CD4-positive, alpha-beta memory T cell (primary cell): ENCODE measurements at regions not wholly inside any gene's neighbourhood (a gene's known extent, or its start where the extent isn't known, plus 50 kb on each side); places are given as distances from the start of the nearest gene placed in this dataset.

Experiments used
- CTCF ChIA-PET: fragments of 350-600 bp; sonication (Branson Sonifier 250); formaldehyde crosslinking; loops from one replicate; lab custom pipeline; 2021; ENCODE audit warnings: inconsistent platforms; ENCODE audit not compliant: partially characterized antibody; lab: Charles Lee
- POLR2A ChIA-PET: fragments of 350-600 bp; sonication (Branson Sonifier 250); formaldehyde crosslinking; loops from one replicate; lab custom pipeline; 2021; ENCODE audit not compliant: partially characterized antibody; lab: Charles Lee
- DNase-seq, 5 donors: peaks; one replicate each; pipeline versions ENCODE4 v3.0.0 to v3.0.0-alpha.2; 2020 to 2022; ENCODE audit warnings: mixed read lengths in 1 of 5
- H3K27ac ChIP-seq: one replicate; pipeline ENCODE4 v1.7.0; 2013; ENCODE audit warnings: low read depth, low read length
- H3K27me3 ChIP-seq: 2 replicates; pipeline ENCODE4 v1.7.0; 2013; ENCODE audit warnings: mild to moderate bottlenecking, low read length, moderate library complexity; ENCODE audit not compliant: insufficient read depth
- H3K36me3 ChIP-seq: 2 replicates; pipeline ENCODE4 v1.7.0; 2013; ENCODE audit warnings: mild to moderate bottlenecking, low read length, moderate library complexity; ENCODE audit not compliant: insufficient read depth
- H3K4me1 ChIP-seq: 2 replicates; pipeline ENCODE4 v1.7.0; 2013; ENCODE audit warnings: mild to moderate bottlenecking, low read length, moderate library complexity; ENCODE audit not compliant: insufficient read depth
- H3K4me3 ChIP-seq, 2 donors: one replicate each; pipeline ENCODE4 v1.7.0; 2013; ENCODE audit warnings: low read length in 2 of 2, mild to moderate bottlenecking in 1 of 2
- H3K9me3 ChIP-seq, 2 donors: one replicate each; pipeline ENCODE4 v1.7.0; 2013; ENCODE audit warnings: low read length in 2 of 2, control low read depth in 1 of 2; ENCODE audit not compliant: control insufficient read depth in 1 of 2
- H3K27ac Mint-ChIP-seq, 7 donors: one replicate each; pipeline ENCODE4 v1.8.0; 2020 to 2021; ENCODE audit warnings: mixed read lengths in 7 of 7, mild to moderate bottlenecking in 6 of 7, inconsistent platforms in 3 of 7, moderate library complexity in 3 of 7
- H3K27me3 Mint-ChIP-seq, 2 donors: one replicate each; pipeline ENCODE4 v1.8.0; 2020 to 2021; ENCODE audit warnings: mixed read lengths in 2 of 2
- H3K36me3 Mint-ChIP-seq, 2 donors: one replicate each; pipeline ENCODE4 v1.8.0; 2020 to 2021; ENCODE audit warnings: mixed read lengths in 2 of 2, inconsistent platforms in 1 of 2, mild to moderate bottlenecking in 1 of 2
- H3K4me1 Mint-ChIP-seq, 4 donors: one replicate each; pipeline ENCODE4 v1.8.0; 2020 to 2021; ENCODE audit warnings: mixed read lengths in 4 of 4, mild to moderate bottlenecking in 1 of 4
- H3K4me3 Mint-ChIP-seq, 8 donors: one replicate each; pipeline ENCODE4 v1.8.0; 2020 to 2021; ENCODE audit warnings: mixed read lengths in 8 of 8, mild to moderate bottlenecking in 7 of 8, moderate library complexity in 6 of 8, inconsistent platforms in 3 of 8
- H3K9me3 Mint-ChIP-seq, 8 donors: one replicate each; pipeline ENCODE4 v1.8.0; 2020 to 2021; ENCODE audit warnings: mixed read lengths in 8 of 8, mild to moderate bottlenecking in 5 of 8, inconsistent platforms in 3 of 8, moderate library complexity in 1 of 8
- intact Hi-C: fragments of 100-400 bp; cut with micrococcal nuclease; formaldehyde crosslinking; loops from one replicate; pipeline ENCODE4 v1.15.1; 2023

DNA sequence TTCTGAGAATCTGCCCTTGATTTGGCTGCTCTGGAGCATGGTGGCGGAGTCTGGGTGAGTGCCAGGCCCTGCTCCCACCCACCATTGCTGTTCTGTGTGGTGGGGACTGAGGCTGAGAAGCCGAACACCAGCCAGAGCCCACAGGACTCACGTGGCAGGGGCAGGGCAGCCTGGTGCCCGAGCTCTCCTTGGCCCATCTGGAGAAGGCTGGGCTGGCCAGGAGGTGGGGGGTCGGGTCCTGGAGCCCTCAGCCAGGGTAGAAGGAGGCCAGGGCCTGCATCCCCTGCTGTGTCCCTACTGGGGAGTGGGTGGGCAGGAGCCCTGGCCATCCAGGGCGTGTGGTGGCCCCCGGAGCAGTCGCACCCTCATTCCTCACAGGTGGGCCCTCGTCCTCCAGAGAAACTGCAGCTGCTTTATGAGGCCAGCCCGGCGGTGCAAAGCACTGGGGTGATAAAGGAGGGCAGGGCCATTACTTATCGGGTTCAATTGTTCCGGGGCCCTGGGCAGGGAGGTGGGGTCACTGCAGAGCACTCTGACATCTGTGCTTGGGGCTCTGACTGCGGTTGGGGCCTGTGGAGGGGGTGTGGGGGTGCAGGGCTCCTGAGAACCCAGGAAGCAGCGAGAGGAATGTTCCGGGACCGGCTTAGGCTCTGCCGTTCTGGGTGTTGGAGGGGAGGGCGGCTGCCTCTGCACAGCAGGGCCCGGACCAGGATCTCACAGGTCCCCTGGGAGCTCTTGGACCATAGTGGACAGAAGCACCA lies 217.5 kb upstream of the C14orf180 start:
- no peaks in the 10 kb centered on the region for H3K36me3 Mint-ChIP-seq
- H3K4me3 ChIP-seq: no peak overlapping the region
- H3K4me1 Mint-ChIP-seq: peaks cover 0 to 4% (median 0%) of the 10 kb centered on the region in 4 donors
- DNase-seq: no peak
- H3K4me3 Mint-ChIP-seq: no peak overlapping the region
- no peak overlapping the region for H3K27ac ChIP-seq
- H3K27me3 Mint-ChIP-seq: no peaks in the 10 kb centered on the region
- no peaks in the 10 kb centered on the region for H3K9me3 ChIP-seq
- intact Hi-C loops: no loop called here
- no peaks in the 10 kb centered on the region for H3K27me3 ChIP-seq
- H3K36me3 ChIP-seq: no peaks in the 10 kb centered on the region
- no peaks in the 10 kb centered on the region for H3K4me1 ChIP-seq
- ChIA-PET CTCF (no interaction called here), POLR2A (no interaction called here)
- peaks cover 0 to 6% (median 0%) of the 10 kb centered on the region in 8 donors for H3K9me3 Mint-ChIP-seq
- H3K27ac Mint-ChIP-seq: no peak overlapping the region

DNA sequence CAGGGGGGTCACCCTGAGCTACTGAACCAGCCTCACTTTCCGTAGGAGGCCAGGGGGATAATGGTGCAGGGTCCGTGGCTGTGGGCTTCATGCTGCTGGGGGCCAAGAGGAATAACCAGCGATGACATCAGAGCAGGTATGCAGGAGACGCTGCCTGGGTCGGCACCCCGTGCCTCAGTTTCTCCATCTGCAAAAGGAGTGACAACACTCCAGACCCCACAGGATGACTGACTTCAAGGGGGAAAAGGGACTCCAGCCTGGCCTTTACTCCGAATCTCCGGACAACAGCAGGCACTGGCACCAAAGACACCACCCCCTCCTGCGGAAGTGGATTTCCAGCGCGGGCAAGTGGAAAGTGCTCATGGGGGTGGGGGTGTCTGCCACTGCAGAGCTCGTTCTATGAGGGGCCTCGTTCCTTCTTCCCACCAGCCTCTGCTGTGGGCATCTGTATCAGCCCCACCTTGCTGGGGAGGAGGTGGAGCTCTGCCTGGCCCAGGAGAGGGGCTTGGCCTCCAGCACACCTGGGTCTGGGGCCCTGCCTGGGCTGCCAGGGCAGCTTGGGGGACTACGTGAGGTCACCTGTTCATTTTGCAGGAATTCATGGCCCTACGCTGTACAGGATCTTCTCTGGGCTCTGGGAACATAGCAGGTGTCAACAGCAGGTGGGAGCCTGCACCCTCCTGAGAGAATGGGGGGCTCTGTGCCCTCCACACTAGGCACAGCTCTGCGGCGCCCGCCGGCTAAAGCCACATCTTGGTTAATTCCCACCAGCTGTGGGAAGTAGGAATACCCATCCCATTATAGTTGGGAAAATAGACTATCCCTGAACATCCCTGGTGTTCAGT lies 216.6 kb upstream of the C14orf180 start:
- H3K27me3 ChIP-seq: no peaks in the 10 kb centered on the region
- no peaks in the 10 kb centered on the region for H3K36me3 ChIP-seq
- no peaks in the 10 kb centered on the region for H3K4me1 ChIP-seq
- Mint-ChIP-seq H3K4me1 (peaks cover 0 to 4% (median 0%) of the 10 kb centered on the region in 4 donors), H3K27ac (no peak overlapping the region), H3K4me3 (no peak overlapping the region), H3K36me3 (no peaks in the 10 kb centered on the region), H3K9me3 (peaks cover 0 to 6% (median 0%) of the 10 kb centered on the region in 8 donors), H3K27me3 (no peaks in the 10 kb centered on the region)
- H3K9me3 ChIP-seq: no peaks in the 10 kb centered on the region
- ChIA-PET CTCF (no interaction called here), POLR2A (no interaction called here)
- no peak overlapping the region for H3K4me3 ChIP-seq
- H3K27ac ChIP-seq: no peak overlapping the region
- no peak for DNase-seq
- intact Hi-C loops: no loop called here

GRCh38 chr14:104363891-104364760 lies 215.4 kb upstream of the C14orf180 start:
- H3K4me3 ChIP-seq: no peak overlapping the region

GRCh38 chr14:104364830-104365229 lies 214.7 kb upstream of the C14orf180 start:
- Mint-ChIP-seq H3K9me3 (peaks cover 0 to 6% (median 0%) of the 10 kb centered on the region in 8 donors), H3K4me3 (no peak overlapping the region), H3K36me3 (no peaks in the 10 kb centered on the region), H3K4me1 (peaks cover 0 to 4% (median 1%) of the 10 kb centered on the region in 4 donors), H3K27me3 (no peaks in the 10 kb centered on the region), H3K27ac (no peak overlapping the region)
- DNase-seq: no peak
- H3K4me3 ChIP-seq: no peak overlapping the region
- H3K4me1 ChIP-seq: no peaks in the 10 kb centered on the region
- no peaks in the 10 kb centered on the region for H3K27me3 ChIP-seq
- intact Hi-C loops: no loop called here
- ChIA-PET CTCF (no interaction called here), POLR2A (no interaction called here)
- H3K27ac ChIP-seq: no peak overlapping the region
- no peaks in the 10 kb centered on the region for H3K9me3 ChIP-seq
- no peaks in the 10 kb centered on the region for H3K36me3 ChIP-seq

More at GRCh38 chr14:104363891-104364760, 215.4 kb upstream of the C14orf180 start:
- H3K27me3 ChIP-seq: no peaks in the 10 kb centered on the region
- no peaks in the 10 kb centered on the region for H3K9me3 ChIP-seq
- H3K27ac ChIP-seq: no peak overlapping the region
- H3K36me3 ChIP-seq: no peaks in the 10 kb centered on the region
- Mint-ChIP-seq H3K9me3 (peaks cover 0 to 6% (median 0%) of the 10 kb centered on the region in 8 donors), H3K36me3 (no peaks in the 10 kb centered on the region), H3K4me3 (no peak overlapping the region), H3K27me3 (no peaks in the 10 kb centered on the region), H3K4me1 (peaks cover 0 to 4% (median 0%) of the 10 kb centered on the region in 4 donors), H3K27ac (peak overlapping the region in 2 of 7 donors; percentile 18 to 23)
- no peaks in the 10 kb centered on the region for H3K4me1 ChIP-seq
- intact Hi-C loops: no loop called here
- DNase-seq: no peak
- POLR2A ChIA-PET: no interaction called here
- CTCF ChIA-PET: no interaction called here

DNA sequence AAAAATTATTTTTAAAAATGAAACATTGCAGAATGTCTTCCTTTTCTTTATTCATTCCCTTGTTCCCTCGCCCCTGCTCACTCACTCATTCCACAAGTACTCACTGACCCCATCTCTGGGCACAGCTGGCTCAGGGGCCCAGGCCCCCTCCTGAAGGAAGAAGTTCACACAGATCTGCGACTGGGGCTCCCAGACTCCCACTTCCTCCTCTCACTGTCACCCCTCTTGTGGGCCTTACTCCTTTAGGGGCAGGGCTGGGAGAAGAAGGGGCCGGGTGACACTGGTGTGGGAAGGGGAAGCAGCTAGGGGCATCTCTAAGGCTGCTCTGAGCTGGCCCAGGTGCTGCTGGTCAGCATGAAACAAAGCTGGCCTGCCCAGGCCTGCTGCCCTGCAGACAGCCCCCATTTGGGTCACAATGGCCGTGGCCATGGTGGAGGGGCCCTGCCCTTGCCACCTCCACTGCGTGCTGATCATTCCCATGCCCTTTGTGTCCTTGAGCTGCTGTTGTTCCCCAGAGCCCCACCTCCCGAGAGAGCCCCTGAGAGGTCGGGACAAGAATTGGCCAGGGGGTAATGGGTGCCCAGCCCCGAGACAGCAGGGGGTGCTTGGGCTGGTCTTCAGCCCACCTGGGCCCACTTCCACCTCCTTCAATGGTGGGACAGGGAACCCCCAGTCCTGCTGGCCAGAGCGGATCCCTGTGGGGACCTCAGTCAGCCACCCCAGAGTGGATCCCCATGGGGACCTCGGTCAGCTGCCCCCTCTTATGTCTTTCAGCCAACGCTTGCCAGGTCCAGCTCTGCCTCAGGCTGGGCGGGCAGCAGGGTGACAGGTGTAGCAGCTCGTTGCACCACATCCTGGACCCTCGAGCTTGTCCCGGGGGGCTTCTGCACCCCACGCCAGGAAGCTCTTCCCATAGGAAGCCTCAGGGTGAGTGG lies 212.4 kb upstream of the C14orf180 start:
- Mint-ChIP-seq H3K9me3 (peaks cover 0 to 6% (median 0%) of the 10 kb centered on the region in 8 donors), H3K27me3 (no peaks in the 10 kb centered on the region), H3K27ac (peak overlapping the region in 2 of 7 donors; percentile 24 to 47), H3K36me3 (no peaks in the 10 kb centered on the region), H3K4me3 (no peak overlapping the region), H3K4me1 (peaks cover 0 to 17% (median 4%) of the 10 kb centered on the region in 4 donors)
- Histone ChIP-seq H3K9me3 (no peaks in the 10 kb centered on the region), H3K4me3 (no peak overlapping the region), H3K27me3 (no peaks in the 10 kb centered on the region), H3K27ac (no peak overlapping the region), H3K36me3 (no peaks in the 10 kb centered on the region), H3K4me1 (no peaks in the 10 kb centered on the region)
- DNase-seq: no peak
- ChIA-PET POLR2A (no interaction called here), CTCF (interaction anchor here (0.9 kb wide), 1 partner anchor 289 kb away, joined by 3 read pairs; no protein-coding TSS in a partner anchor)
- intact Hi-C loops: no loop called here

DNA sequence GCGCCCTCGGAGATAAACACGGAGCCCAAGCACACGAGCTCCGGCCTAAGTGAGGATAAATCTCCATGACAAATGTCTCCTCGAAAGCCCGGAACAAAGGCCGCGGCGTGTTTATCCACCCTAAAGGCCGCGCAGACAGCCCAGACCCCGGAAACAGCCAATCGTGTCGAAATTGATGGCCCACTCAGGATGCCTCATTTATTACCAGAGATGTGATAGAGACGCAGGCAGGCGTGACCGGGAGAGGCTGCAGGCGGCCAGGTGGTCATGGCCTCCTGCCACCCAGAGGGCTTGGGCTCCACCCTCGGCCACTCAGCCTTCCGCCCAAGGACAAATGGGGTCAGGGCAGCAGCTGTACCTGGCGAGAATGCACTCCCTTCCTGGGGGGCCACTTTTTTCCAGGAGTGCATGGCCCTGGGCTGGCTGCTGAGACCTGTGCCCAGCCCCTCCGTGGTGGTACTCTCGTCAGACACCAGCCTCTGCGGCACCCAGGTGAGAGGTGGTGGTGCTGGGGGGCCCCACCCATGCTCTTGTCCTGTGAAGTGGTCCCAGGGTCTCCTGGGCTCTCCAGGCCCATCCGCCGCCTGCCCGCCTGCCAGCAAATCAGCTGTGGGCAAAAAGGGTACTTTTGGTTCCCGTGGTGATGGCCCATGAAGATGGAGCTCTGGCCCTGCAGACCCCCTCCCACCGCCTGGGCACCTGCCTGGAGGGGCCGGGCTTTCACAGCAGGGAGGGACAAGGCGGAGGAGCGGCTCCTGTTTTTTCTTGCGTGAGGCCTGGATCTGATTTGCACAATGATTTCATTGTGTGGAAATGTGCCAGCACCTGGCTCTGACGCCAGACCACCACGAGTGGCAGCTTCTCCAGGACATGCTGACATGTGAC lies 211.5 kb upstream of the C14orf180 start:
- no peak overlapping the region for H3K4me3 ChIP-seq
- H3K36me3 ChIP-seq: no peaks in the 10 kb centered on the region
- H3K36me3 Mint-ChIP-seq: no peaks in the 10 kb centered on the region
- no peak overlapping the region for H3K27ac ChIP-seq
- no peaks in the 10 kb centered on the region for H3K9me3 ChIP-seq
- no peaks in the 10 kb centered on the region for H3K27me3 ChIP-seq
- peaks cover 0 to 6% (median 0%) of the 10 kb centered on the region in 8 donors for H3K9me3 Mint-ChIP-seq
- peaks cover 3 to 26% (median 10%) of the 10 kb centered on the region in 4 donors for H3K4me1 Mint-ChIP-seq
- H3K4me3 Mint-ChIP-seq: no peak overlapping the region
- CTCF ChIA-PET: no interaction called here
- no peaks in the 10 kb centered on the region for H3K27me3 Mint-ChIP-seq
- POLR2A ChIA-PET: no interaction called here
- H3K4me1 ChIP-seq: peaks cover 8% of the 10 kb centered on the region
- no peak for DNase-seq
- peak overlapping the region in 1 of 7 donors; percentile 24 for H3K27ac Mint-ChIP-seq
- intact Hi-C loops: no loop called here
